ENCODE measurements at regions not wholly inside any gene's neighbourhood (a gene's known extent, or its start where the extent isn't known, plus 50 kb on each side); places are given as distances from the start of the nearest gene placed in this dataset.

- TF ChIP-seq ZFX (IDR thresholded peaks at IDR 0.05; ENCODE audit: borderline replicate concordance) (no peak), CTCF (IDR thresholded peaks at IDR 0.05) (no peak)
- H3K27ac ChIP-seq: no peak overlapping the region
Measured at GRCh38 chr3:193095366-193095765, 145.7 kb upstream of the PLAAT1 start.

GRCh38 chr3:193096076-193096475 is 144.9 kb upstream of the PLAAT1 start:
- no peak overlapping the region for H3K27ac ChIP-seq
- TF ChIP-seq ZFX (IDR thresholded peaks at IDR 0.05; ENCODE audit: borderline replicate concordance) (no peak), CTCF (IDR thresholded peaks at IDR 0.05) (no peak)

GRCh38 chr3:193114431-193115340 is 126.3 kb upstream of the PLAAT1 start:
- H3K27ac ChIP-seq: no peak overlapping the region
- TF ChIP-seq ZFX (IDR thresholded peaks at IDR 0.05; ENCODE audit: borderline replicate concordance) (no peak), CTCF (IDR thresholded peaks at IDR 0.05) (no peak)

GRCh38 chr3:193116871-193117270 is 124.2 kb upstream of the PLAAT1 start:
- H3K27ac ChIP-seq: no peak overlapping the region
- TF ChIP-seq CTCF (IDR thresholded peaks at IDR 0.05): no peak
- TF ChIP-seq ZFX (IDR thresholded peaks at IDR 0.05; ENCODE audit: borderline replicate concordance): no peak

- TF ChIP-seq CTCF (IDR thresholded peaks at IDR 0.05) (no peak), ZFX (IDR thresholded peaks at IDR 0.05; ENCODE audit: borderline replicate concordance) (no peak)
- no peak overlapping the region for H3K27ac ChIP-seq
Measured at GRCh38 chr3:193118907-193119306, 122.1 kb upstream of the PLAAT1 start.

GRCh38 chr3:193119926-193120325 is 121.1 kb upstream of the PLAAT1 start:
- no peak for TF ChIP-seq ZFX (IDR thresholded peaks at IDR 0.05; ENCODE audit: borderline replicate concordance)
- no peak for TF ChIP-seq CTCF (IDR thresholded peaks at IDR 0.05)
- no peak overlapping the region for H3K27ac ChIP-seq

- H3K27ac ChIP-seq: no peak overlapping the region
- TF ChIP-seq CTCF (IDR thresholded peaks at IDR 0.05) (no peak), ZFX (IDR thresholded peaks at IDR 0.05; ENCODE audit: borderline replicate concordance) (no peak)
Measured at GRCh38 chr3:193124861-193125260, 116.2 kb upstream of the PLAAT1 start.
